ENCODE measurements at regions not wholly inside any gene's neighbourhood (a gene's known extent, or its start where the extent isn't known, plus 50 kb on each side); places are given as distances from the start of the nearest gene placed in this dataset.
"Not testable (repeated sequence)": the region's sequence is repeated elsewhere in the genome, so short reads cannot be mapped to it uniquely, and the experiment has no call there.

DNA sequence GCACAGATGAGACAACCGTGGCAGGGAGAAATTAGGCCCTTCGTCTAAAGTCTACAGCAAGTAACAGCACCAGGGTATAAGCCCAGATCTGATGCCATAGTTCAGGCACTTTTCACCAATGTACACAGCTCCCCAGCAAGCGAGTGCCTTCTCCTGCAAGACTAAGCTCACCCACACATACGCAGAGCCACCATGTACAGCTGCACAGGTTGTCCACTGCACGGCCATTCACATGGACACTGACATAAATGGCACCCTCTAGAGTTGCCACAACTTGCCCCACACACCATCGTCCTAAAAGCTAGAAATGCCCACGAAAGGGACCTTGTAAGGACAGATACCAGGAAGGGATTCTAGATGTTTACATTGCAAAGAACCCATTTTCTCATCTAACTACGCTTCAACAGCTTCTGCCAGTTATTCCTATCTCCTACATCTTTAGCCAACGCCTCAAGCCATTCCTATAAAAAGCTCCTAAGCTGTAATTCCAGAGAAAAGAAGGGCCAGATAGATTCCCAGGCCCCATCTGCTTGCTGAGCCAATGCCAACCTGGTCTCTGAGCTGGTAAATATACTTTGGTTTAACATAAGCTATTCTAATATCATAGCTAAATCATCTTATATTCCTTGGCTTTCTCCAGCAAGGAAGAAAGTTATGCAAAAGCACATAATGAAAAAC, 174.0 kb upstream of the KAZN start:
- Histone ChIP-seq H3K9me3 (no peaks in the 10 kb centered on the region), H3K4me3 (no peak overlapping the region), H3K27ac (replicated peaks in 1 of 4) (no peak overlapping the region), H3K36me3 (no peaks in the 10 kb centered on the region), H3K27me3 (no peaks in the 10 kb centered on the region), H3K4me1 (no peaks in the 10 kb centered on the region)
- no peak for DNase-seq (ENCODE audit: extremely low spot score)
- 81% methylated on average over 9 of the region's 9 CpGs for WGBS
- intact Hi-C loops (cut with DNase I) = no loop called here
- TF ChIP-seq POLR2AphosphoS5 (IDR thresholded peaks at IDR 0.05) (no peak), EP300 (IDR thresholded peaks at IDR 0.05) (no peak), POLR2A (IDR thresholded peaks at IDR 0.05; ENCODE audit: low read depth) (no peak)
- TF ChIP-seq, protein P1, sequence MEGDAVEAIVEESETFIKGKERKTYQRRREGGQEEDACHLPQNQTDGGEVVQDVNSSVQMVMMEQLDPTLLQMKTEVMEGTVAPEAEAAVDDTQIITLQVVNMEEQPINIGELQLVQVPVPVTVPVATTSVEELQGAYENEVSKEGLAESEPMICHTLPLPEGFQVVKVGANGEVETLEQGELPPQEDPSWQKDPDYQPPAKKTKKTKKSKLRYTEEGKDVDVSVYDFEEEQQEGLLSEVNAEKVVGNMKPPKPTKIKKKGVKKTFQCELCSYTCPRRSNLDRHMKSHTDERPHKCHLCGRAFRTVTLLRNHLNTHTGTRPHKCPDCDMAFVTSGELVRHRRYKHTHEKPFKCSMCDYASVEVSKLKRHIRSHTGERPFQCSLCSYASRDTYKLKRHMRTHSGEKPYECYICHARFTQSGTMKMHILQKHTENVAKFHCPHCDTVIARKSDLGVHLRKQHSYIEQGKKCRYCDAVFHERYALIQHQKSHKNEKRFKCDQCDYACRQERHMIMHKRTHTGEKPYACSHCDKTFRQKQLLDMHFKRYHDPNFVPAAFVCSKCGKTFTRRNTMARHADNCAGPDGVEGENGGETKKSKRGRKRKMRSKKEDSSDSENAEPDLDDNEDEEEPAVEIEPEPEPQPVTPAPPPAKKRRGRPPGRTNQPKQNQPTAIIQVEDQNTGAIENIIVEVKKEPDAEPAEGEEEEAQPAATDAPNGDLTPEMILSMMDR (IDR thresholded peaks at IDR 0.05) = no peak

DNA sequence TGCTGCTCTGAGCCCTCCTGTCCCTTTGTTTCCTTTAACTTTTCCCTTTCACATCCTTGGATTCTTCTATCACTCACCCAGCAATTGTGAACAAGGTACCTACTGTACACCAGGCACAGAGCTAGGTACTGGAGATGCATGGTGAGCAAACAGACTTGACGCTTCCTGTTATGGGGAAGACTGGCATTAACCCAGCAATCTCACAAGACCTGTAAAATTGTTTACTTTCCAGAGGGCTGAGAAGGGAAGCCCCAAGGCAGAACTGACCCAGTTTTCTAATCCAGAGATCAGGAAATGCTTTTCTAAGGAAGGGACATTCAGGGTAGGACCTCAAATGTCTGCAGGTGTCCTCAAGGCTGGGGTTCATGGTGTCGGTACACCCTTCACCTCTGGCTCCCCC, 171.6 kb upstream of the KAZN start:
- no peaks in the 10 kb centered on the region for H3K36me3 ChIP-seq
- no peaks in the 10 kb centered on the region for H3K4me1 ChIP-seq
- 70% methylated on average over 2 of the region's 2 CpGs for WGBS
- TF ChIP-seq EP300 (IDR thresholded peaks at IDR 0.05) = no peak
- TF ChIP-seq POLR2A (IDR thresholded peaks at IDR 0.05; ENCODE audit: low read depth) = no peak
- TF ChIP-seq POLR2AphosphoS5 (IDR thresholded peaks at IDR 0.05) = no peak
- TF ChIP-seq, protein P1 (IDR thresholded peaks at IDR 0.05) = no peak
- H3K9me3 ChIP-seq = no peaks in the 10 kb centered on the region
- H3K4me3 ChIP-seq = no peak overlapping the region
- intact Hi-C loops (cut with DNase I) = no loop called here
- no peak for DNase-seq (ENCODE audit: extremely low spot score)
- no peak overlapping the region for H3K27ac ChIP-seq (replicated peaks in 1 of 4)
- no peaks in the 10 kb centered on the region for H3K27me3 ChIP-seq

DNA sequence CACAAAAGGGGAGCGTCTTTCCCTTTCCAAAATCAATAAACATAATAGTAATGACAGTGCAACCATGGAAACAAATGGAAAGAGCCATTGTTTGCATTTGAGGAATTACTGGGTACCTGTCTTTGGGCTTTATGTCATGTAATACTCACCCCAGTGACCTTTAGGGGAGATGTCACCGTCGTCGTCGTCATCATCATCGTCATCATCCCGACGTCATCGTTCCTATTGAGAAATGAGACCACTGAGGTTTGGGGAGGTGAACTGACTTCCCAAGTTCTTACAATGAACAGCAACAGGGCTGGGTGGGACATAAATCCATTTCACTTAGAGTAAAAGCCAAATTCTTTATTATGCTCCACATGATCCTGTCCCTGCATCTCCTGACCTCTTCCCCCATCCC, 168.9 kb upstream of the KAZN start:
- peaks cover 0 to 4% (median 0%) of the 10 kb centered on the region in 4 donors for H3K27me3 ChIP-seq

DNA sequence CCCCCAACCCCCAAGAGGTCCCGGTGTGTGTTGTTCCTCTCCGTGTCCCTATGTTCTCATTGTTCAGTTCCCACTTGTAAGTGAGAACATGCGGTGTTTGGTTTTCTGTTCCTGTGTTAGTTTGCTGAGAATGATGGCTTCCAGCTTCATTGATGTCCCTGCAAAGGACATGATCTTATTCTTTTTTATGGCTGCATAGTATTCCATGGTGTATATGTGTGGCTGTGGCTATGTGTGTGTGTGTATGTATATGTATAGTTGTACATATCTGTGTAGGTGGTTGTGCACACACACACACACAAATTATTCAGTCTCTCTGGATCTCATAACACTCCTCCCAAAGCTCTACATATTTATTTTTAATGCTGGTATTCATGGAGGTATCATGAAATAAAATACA, 165.8 kb upstream of the KAZN start:
- H3K27me3 ChIP-seq; intact Hi-C loops (cut with DNase I): not testable (repeated sequence)
- 89% methylated on average over 3 of the region's 3 CpGs for WGBS

More for the DNA sequence above, 168.9 kb upstream of the KAZN start:
- intact Hi-C loops (cut with DNase I) = no loop called here
- H3K9me3 ChIP-seq = no peaks in the 10 kb centered on the region
- H3K4me3 ChIP-seq = no peak overlapping the region
- DNase-seq (ENCODE audit: extremely low spot score) = no peak
- 93% methylated on average over 9 of the region's 9 CpGs for WGBS
- H3K4me1 ChIP-seq = no peaks in the 10 kb centered on the region
- TF ChIP-seq POLR2AphosphoS5 (IDR thresholded peaks at IDR 0.05) = no peak
- no peak for TF ChIP-seq POLR2A (IDR thresholded peaks at IDR 0.05; ENCODE audit: low read depth)
- TF ChIP-seq EP300 (IDR thresholded peaks at IDR 0.05) = no peak
- TF ChIP-seq, protein P1 (IDR thresholded peaks at IDR 0.05) = no peak
- H3K36me3 ChIP-seq = no peaks in the 10 kb centered on the region
- H3K27ac ChIP-seq (replicated peaks in 1 of 4) = no peak overlapping the region

DNA sequence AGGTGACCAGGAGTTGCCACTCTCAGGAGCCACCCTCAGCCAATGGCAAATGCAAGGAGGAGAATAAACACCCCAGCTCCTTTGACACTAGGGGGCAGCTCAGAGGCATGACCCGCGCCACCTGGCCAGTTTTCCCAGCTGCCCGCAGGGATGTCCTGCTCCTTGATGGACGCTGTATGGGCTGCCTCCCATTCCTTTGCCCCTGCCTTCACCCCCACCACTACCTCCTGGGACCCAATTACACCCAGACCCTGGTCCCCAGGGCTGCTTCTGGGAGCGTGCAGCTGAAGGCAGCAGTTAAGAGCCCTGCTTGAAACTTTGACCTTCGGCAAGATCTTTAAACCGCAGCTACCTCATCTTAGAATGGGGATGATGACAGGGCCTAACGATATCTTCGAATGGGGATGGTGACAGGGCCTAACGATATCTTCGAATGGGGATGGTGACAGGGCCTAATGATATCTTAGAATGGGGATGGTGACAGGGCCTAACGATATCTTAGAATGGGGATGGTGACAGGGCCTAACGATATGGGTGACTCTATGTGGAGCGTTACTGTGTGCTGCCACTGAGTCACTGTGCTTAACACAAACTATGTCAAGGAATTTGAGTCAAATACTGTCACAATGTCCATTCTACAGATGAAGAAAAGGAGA, 163.0 kb upstream of the KAZN start:
- TF ChIP-seq EP300 (IDR thresholded peaks at IDR 0.05) (no peak), POLR2A (IDR thresholded peaks at IDR 0.05; ENCODE audit: low read depth) (no peak), POLR2AphosphoS5 (IDR thresholded peaks at IDR 0.05) (no peak)
- Histone ChIP-seq H3K36me3 (no peaks in the 10 kb centered on the region), H3K27ac (replicated peaks in 1 of 4) (no peak overlapping the region), H3K9me3 (no peaks in the 10 kb centered on the region), H3K4me1 (no peaks in the 10 kb centered on the region), H3K27me3 (peaks cover 0 to 10% (median 0%) of the 10 kb centered on the region in 4 donors), H3K4me3 (no peak overlapping the region)
- no peak for DNase-seq (ENCODE audit: extremely low spot score)
- intact Hi-C loops (cut with DNase I) = no loop called here
- WGBS = 83% methylated on average over 13 of the region's 14 CpGs

More for the DNA sequence above, 165.8 kb upstream of the KAZN start:
- H3K4me3 ChIP-seq; H3K27ac ChIP-seq (replicated peaks in 1 of 4); H3K36me3 ChIP-seq; DNase-seq (ENCODE audit: extremely low spot score); H3K9me3 ChIP-seq; H3K4me1 ChIP-seq: not testable (repeated sequence)
